Neuron (in vitro differentiated cells): ENCODE measurements at regions not wholly inside any gene's neighbourhood (a gene's known extent, or its start where the extent isn't known, plus 50 kb on each side); places are given as distances from the start of the nearest gene placed in this dataset.
"Not testable (repeated sequence)": the region's sequence is repeated elsewhere in the genome, so short reads cannot be mapped to it uniquely, and the experiment has no call there.

Experiments
- H2AFZ ChIP-seq: one replicate; pipeline ENCODE4 v1.6.1; 2013; ENCODE audit warnings: low read depth, mild to moderate bottlenecking, inconsistent platforms, low read length, moderate library complexity
- H3K27me3 ChIP-seq: one replicate; pipeline ENCODE4 v1.6.1; 2013; ENCODE audit warnings: low read length; ENCODE audit not compliant: insufficient read depth
- H3K36me3 ChIP-seq: one replicate; pipeline ENCODE4 v1.6.1; 2013; ENCODE audit warnings: low read length; ENCODE audit not compliant: insufficient read depth
- H3K4me1 ChIP-seq: one replicate; pipeline ENCODE4 v1.6.1; 2013; ENCODE audit warnings: low read length; ENCODE audit not compliant: insufficient read depth
- H3K4me3 ChIP-seq: 2 replicates; pipeline ENCODE4 v1.5.1; 2013; ENCODE audit warnings: mild to moderate bottlenecking, low read length, moderate library complexity
- H3K9me3 ChIP-seq: one replicate; pipeline ENCODE4 v1.6.1; 2013; ENCODE audit warnings: low read length

DNA sequence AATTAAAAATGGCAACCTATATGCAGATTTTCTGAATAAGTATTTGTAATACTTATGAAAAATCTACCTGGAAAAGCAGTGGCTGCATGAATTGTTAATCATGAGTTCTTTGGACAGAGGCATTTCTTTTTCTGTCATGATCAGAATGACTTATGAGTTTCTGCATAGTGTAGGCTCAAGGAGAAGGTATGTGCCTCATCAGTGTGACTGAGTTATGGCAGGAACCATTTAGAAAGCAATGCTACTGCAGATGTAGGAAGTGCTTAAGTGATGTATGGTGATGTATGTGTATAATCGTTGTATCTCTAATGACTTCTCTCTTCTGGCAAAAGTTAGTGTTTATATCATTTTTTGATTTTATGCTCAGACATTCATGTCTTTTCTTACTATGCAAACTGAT lies 816.4 kb upstream of the FBXO33 start:
- Histone ChIP-seq H3K36me3 (no peaks in the 10 kb centered on the region), H3K27me3 (no peaks in the 10 kb centered on the region), H3K4me3 (no peak overlapping the region), H3K9me3 (no peaks in the 10 kb centered on the region), H3K4me1 (no peaks in the 10 kb centered on the region), H2AFZ (no peak overlapping the region)

DNA sequence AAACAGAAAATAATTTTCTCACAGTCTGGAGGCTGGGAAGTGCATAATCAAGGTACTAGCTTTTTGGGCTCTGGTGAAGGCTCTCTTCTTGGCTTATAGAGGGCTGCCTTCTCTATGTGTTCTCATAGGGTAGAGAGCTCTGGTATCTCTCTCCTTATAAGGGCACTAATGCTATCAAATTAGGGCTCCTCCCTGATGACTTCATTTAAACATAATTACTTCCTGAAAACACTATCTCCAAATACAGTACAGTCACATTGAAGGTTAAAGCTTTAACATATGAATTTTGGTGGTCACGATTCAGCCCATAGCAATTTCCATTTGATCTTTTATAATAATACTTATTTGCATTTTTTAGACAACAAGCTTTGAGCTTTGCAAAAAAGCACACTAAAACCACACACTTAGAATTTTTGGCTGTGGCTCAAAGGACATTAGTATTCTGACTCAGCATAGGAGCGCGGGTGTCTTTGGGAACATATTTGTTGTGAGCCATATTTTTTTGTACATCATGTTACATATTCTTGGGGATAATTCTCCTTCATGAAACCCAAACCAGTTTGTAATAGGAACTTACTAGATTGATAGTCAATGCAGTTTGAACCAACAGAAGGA lies 808.1 kb upstream of the FBXO33 start:
- Histone ChIP-seq H3K36me3 (no peaks in the 10 kb centered on the region), H3K27me3 (no peaks in the 10 kb centered on the region), H3K4me3 (no peak overlapping the region), H2AFZ (no peak overlapping the region), H3K4me1 (no peaks in the 10 kb centered on the region), H3K9me3 (peaks cover 5% of the 10 kb centered on the region)

DNA sequence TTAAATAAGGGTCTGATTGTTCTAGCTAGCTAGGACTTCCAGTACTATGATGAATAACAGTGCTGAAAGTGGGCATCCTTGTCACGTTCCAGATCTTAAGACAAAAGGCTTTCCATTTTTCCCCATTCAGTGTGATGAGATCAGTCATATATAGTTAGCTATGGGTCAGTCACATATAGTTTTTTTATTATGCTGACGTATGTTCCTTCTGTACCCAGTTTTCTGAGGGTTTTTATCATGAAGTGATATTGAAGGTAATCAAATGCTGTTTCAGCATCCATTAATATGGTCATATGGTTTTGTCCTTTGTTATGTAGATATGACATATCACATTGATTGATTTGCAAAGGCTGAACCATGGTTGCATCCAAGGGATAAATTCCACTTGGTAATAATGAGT lies 800.1 kb upstream of the FBXO33 start:
- no peak overlapping the region for H3K4me3 ChIP-seq
- H3K9me3 ChIP-seq = peaks cover 5% of the 10 kb centered on the region
- no peaks in the 10 kb centered on the region for H3K27me3 ChIP-seq
- H2AFZ ChIP-seq = no peak overlapping the region
- H3K4me1 ChIP-seq = no peaks in the 10 kb centered on the region
- no peaks in the 10 kb centered on the region for H3K36me3 ChIP-seq

DNA sequence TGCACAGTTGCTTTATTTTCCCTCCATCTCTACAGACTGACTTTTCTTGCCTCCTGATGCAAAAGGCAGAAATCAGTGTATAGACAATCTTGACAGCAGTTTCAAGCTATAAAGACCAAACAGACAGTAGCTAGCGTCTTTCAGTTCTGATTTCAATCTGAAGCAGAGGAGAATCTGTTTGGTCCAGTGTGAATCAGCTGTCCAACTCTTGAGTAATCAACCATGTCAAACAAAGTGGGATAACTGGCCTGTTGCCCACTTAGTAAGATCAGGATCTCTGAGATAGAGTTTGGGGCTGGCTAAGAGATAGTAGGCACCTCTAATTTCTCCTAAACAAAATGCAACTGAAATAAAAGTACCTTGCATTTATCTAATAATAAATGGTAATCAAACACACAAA lies 797.4 kb upstream of the FBXO33 start:
- H3K4me3 ChIP-seq = no peak overlapping the region
- H3K36me3 ChIP-seq = no peaks in the 10 kb centered on the region
- H3K4me1 ChIP-seq = no peaks in the 10 kb centered on the region
- H3K27me3 ChIP-seq = no peaks in the 10 kb centered on the region
- H2AFZ ChIP-seq = no peak overlapping the region
- H3K9me3 ChIP-seq = no peaks in the 10 kb centered on the region

DNA sequence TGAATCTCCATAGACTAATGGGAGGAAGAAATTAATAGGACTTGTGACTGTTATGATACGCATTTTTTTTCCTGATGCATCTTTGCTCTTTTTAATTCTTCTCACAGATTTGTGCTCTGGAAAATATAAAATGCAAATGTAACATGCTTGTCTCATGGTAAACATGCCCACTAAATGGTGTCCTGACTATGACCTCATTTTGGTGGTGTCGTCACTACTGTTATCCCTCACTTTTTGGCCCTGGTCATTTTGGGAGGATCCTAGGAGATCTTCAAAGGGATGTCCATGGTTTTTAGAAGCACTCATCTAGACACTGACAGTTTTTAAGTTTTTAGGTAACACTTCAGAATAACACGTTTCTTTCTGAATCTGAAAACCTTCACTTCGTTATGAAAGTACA lies 790.8 kb upstream of the FBXO33 start:
- H3K36me3 ChIP-seq = no peaks in the 10 kb centered on the region
- H2AFZ ChIP-seq = no peak overlapping the region
- no peaks in the 10 kb centered on the region for H3K27me3 ChIP-seq
- H3K9me3 ChIP-seq = no peaks in the 10 kb centered on the region
- no peak overlapping the region for H3K4me3 ChIP-seq
- H3K4me1 ChIP-seq = no peaks in the 10 kb centered on the region

DNA sequence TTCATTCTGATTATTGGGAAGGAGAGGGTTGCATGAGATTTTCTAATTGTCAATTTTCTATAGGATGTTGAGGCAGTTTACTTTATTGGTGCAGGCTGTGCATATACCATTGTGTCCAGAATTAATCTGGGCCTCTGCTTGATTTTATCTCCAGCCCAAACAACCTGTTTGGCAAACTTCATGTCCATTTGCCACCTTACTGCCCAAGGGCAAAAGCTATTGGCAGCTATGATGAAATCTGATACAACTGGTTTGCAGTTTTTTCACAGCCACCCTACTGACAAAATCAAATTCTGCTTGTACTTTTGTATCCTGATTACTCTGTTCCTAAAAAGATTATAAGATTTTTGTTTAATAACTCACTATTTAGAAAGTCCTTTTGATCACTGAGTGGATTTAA lies 789.2 kb upstream of the FBXO33 start:
- H3K9me3 ChIP-seq = no peaks in the 10 kb centered on the region
- H3K4me3 ChIP-seq = no peak overlapping the region
- H3K27me3 ChIP-seq = no peaks in the 10 kb centered on the region
- H3K4me1 ChIP-seq = no peaks in the 10 kb centered on the region
- H2AFZ ChIP-seq = no peak overlapping the region
- H3K36me3 ChIP-seq = no peaks in the 10 kb centered on the region

DNA sequence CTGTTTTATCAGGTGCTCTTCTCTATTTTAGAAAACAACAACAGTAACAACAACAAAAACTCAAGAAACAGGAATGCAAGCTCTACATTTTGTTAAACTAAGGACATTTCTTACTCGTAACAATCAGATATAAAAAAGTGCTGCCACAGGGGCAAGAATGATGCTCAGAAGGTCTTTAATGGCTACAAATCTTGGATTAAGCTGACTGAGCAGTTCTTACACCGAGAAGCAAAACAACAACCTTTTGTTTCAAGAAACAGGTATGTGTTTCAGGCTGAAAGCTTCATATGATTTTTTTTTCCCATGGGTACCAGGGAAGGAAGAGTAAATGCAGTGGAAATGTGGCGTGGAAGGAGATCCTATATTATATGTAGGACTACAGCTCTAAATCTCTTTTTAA lies 786.8 kb upstream of the FBXO33 start:
- Histone ChIP-seq H3K4me3 (no peak overlapping the region), H3K9me3 (no peaks in the 10 kb centered on the region), H3K36me3 (no peaks in the 10 kb centered on the region), H3K4me1 (no peaks in the 10 kb centered on the region), H2AFZ (no peak overlapping the region), H3K27me3 (no peaks in the 10 kb centered on the region)

DNA sequence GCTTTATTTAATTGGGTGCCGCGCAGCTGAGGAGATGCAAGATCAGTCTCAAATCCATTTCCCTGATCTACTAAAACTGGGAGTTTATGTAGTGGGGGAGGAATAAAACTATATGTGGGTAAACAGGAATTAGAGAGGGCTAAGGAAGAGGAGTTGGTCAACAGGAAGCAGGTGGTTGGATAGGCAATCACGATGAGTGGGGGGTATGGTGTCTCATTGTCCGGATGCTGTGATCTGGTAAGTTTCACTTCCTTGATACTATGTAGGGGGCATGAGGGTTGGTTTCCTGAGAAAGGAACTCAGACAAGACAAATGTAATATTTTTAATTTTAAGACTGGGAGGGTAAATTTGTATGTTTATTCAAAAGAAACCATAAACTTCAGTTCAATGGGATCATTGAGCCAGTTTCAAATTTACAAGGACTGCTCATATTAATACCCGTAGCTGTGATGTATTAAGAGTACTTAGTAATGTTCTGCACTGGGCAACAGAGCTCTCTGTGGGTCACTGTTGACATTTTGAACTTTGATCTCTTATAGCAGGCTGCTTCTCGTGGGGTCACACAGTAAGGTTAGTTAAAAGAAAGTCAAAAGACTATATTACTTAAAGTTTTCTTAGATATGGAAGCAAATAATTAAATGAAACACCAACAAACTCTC lies 786.2 kb upstream of the FBXO33 start:
- no peak overlapping the region for H3K4me3 ChIP-seq
- H2AFZ ChIP-seq = no peak overlapping the region
- H3K4me1 ChIP-seq = no peaks in the 10 kb centered on the region
- no peaks in the 10 kb centered on the region for H3K27me3 ChIP-seq
- no peaks in the 10 kb centered on the region for H3K36me3 ChIP-seq
- no peaks in the 10 kb centered on the region for H3K9me3 ChIP-seq

DNA sequence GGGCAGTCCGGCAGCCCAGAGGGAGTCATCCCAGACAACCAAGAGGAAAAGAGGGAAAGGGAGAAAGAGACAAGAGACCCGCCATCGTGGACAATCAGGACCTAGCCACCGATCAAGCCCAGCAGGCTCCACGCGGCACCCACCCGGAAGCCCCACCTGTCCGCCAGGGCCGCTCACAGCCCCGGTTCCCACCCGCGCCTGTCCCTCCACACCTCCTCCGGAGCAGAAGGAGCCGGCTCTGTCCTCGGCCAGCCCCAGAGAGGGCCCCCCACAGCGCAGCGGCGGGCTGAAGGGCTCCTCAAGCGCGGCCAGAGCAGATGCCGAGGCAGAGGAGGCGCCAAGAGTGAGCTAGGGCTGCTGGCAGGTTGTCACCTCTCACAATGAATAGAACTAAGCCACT lies 784.7 kb upstream of the FBXO33 start:
- no peaks in the 10 kb centered on the region for H3K4me1 ChIP-seq
- H3K4me3 ChIP-seq = no peak overlapping the region
- no peaks in the 10 kb centered on the region for H3K27me3 ChIP-seq
- no peak overlapping the region for H2AFZ ChIP-seq
- H3K36me3 ChIP-seq = no peaks in the 10 kb centered on the region
- H3K9me3 ChIP-seq = no peaks in the 10 kb centered on the region

DNA sequence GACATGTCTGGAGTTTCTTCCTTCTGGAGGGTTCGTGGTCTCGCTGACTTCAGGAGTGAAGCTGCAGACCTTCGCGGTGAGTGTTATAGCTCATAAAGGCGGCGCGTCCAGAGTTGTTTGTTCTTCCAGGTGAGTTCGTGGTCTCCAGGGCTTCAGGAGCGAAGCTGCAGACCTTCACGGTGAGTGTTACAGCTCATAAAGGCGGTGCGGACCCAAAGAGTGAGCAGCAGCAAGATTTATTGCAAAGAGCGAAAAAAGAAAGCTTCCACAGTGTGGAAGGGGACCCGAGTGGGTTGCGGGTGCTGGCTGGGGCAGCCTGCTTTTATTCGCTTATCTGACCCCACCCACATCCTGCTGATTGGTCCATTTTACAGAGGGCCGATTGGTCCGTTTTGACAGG lies 784.2 kb upstream of the FBXO33 start:
- H3K27me3 ChIP-seq, H3K4me3 ChIP-seq, H3K9me3 ChIP-seq, H2AFZ ChIP-seq, H3K4me1 ChIP-seq, H3K36me3 ChIP-seq: not testable (repeated sequence)

DNA sequence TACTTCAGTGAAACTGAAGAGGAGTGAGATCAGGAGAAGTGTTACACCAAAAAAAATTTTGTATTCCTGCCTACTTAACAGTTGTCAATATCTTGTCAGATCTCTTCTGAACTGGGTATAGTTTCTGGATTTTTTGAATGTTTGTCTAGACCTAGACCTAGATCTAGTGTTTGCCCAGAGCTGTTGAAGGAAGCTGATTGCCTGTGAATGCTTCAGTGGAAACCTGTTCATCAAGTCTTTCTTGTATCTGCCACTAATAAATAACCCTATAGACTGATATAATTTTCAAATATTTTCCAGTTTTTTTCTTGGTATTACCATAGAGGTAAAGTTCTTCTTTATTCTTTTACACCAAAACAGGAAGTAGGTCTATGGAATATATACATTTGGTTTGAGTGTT lies 781.5 kb upstream of the FBXO33 start:
- Histone ChIP-seq H3K4me1 (no peaks in the 10 kb centered on the region), H3K27me3 (no peaks in the 10 kb centered on the region), H3K36me3 (no peaks in the 10 kb centered on the region), H3K9me3 (no peaks in the 10 kb centered on the region), H3K4me3 (no peak overlapping the region), H2AFZ (no peak overlapping the region)

DNA sequence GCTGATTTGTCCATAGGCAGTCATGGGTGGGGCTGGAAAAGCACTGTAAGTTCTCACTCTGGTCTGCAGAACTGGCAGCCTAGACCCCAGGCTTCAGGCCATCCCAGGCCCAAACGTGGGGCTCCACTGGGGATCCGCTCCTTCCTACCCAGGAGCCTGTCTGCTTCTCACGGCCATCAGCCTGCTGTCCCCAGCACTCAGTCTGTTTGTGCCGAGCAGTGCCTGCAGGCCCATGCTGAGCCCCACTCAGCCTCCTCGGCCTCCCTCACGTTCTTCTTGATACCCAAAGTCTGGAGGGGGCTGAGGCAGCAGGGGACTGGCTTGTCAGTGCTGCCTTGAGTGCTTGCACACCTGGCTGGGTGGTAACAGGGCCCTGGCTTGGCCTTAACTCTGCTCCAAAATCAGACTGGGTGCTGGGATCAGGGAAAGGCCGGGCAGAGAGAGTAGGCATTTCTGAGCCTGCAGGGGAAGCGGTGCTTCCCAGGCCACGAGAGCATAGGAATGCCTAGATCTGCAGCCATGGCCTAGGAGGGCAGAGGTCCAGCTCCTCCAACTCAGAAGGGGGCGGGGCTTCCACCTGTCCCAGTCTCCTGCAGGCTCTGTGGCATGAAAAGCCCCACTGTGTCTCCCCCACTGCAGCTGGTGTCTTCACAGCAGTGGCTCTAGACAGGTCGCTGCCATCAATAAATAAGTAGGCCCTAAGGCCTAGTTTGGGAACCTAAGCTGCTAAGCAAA lies 772.4 kb upstream of the FBXO33 start:
- H3K27me3 ChIP-seq = no peaks in the 10 kb centered on the region
- H2AFZ ChIP-seq = no peak overlapping the region
- no peaks in the 10 kb centered on the region for H3K36me3 ChIP-seq
- no peaks in the 10 kb centered on the region for H3K9me3 ChIP-seq
- no peak overlapping the region for H3K4me3 ChIP-seq
- no peaks in the 10 kb centered on the region for H3K4me1 ChIP-seq

DNA sequence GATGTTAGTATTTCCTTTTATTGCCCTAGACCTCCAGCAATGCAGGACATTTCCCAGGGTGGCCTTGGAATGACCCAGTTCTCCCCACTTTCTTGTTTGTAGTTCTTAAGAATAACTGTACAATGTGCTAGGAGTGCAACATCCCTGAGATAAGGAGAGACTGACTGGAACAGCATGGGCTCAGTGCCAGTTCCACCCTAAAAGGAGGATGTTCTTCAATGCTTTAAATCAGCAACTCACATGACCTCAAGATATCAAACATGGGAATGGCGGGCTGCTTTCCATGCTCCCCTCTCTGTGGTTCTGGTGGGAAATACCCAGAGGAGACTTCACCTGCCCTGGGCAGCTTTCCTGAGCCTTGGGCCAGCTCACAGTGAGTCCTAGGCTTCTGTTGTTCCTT lies 766.9 kb upstream of the FBXO33 start:
- Histone ChIP-seq H3K36me3 (no peaks in the 10 kb centered on the region), H2AFZ (no peak overlapping the region), H3K9me3 (no peaks in the 10 kb centered on the region), H3K4me3 (no peak overlapping the region), H3K27me3 (no peaks in the 10 kb centered on the region), H3K4me1 (no peaks in the 10 kb centered on the region)
